ENCODE measurements at regions not wholly inside any gene's neighbourhood (a gene's known extent, or its start where the extent isn't known, plus 50 kb on each side); places are given as distances from the start of the nearest gene placed in this dataset.

- TF ChIP-seq CTCF (IDR thresholded peaks at IDR 0.05; ENCODE audit: low read depth, low read length) (no peak), MYC (IDR thresholded peaks at IDR 0.05; ENCODE audit: low read depth, low read length) (no peak)
These were observed 180.5 kb upstream of the LMNTD1 start for GRCh38 chr12:25733541-25733940.
